Endodermal cell (in vitro differentiated cells): ENCODE measurements at regions not wholly inside any gene's neighbourhood (a gene's known extent, or its start where the extent isn't known, plus 50 kb on each side); places are given as distances from the start of the nearest gene placed in this dataset.
A peak's percentile ranks its signal among the peaks of the same experiment; 100 is the strongest.

ENCODE experiments used
- DNase-seq: peaks from one replicate; pipeline ENCODE4 v3.0.0-alpha.2; 2017
- H3K27ac ChIP-seq: 2 replicates; pipeline ENCODE4 v1.5.1; 2013; ENCODE audit warnings: mild to moderate bottlenecking, low read depth, low read length, moderate library complexity
- H3K27me3 ChIP-seq: 2 replicates; pipeline ENCODE4 v1.6.1; 2013; ENCODE audit warnings: mild to moderate bottlenecking, low read length, moderate library complexity; ENCODE audit not compliant: insufficient read depth, control insufficient read depth, poor library complexity, severe bottlenecking
- H3K36me3 ChIP-seq: 2 replicates; pipeline ENCODE4 v1.7.0; 2013; ENCODE audit warnings: mild to moderate bottlenecking, low read length, moderate library complexity; ENCODE audit not compliant: control insufficient read depth, insufficient read depth
- H3K4me1 ChIP-seq: one replicate; pipeline ENCODE4 v1.7.0; 2013; ENCODE audit warnings: low read length; ENCODE audit not compliant: control insufficient read depth, insufficient read depth
- H3K4me3 ChIP-seq: 2 replicates; pipeline ENCODE4 v1.5.1; 2013; ENCODE audit warnings: mild to moderate bottlenecking, low read length, moderate library complexity
- H3K9ac ChIP-seq: 2 replicates; pipeline ENCODE4 v1.6.1; 2013; ENCODE audit warnings: mild to moderate bottlenecking, low read length, moderate library complexity; ENCODE audit not compliant: poor library complexity, severe bottlenecking; ENCODE audit errors: extremely low read depth
- H3K9me3 ChIP-seq: 2 replicates; pipeline ENCODE4 v1.6.1; 2013; ENCODE audit warnings: mild to moderate bottlenecking, low read length, moderate library complexity; ENCODE audit not compliant: control insufficient read depth
- H3K27ac Mint-ChIP-seq: 2 replicates; pipeline ENCODE4 v1.8.0; 2020; ENCODE audit warnings: mixed read lengths
- H3K27me3 Mint-ChIP-seq: 2 replicates; pipeline ENCODE4 v1.8.0; 2021; ENCODE audit warnings: mild to moderate bottlenecking, mixed read lengths; ENCODE audit not compliant: insufficient read depth
- H3K36me3 Mint-ChIP-seq: 2 replicates; pipeline ENCODE4 v1.8.0; 2020; ENCODE audit warnings: low read depth, mixed read lengths
- H3K4me1 Mint-ChIP-seq: 2 replicates; pipeline ENCODE4 v1.8.0; 2020; ENCODE audit warnings: mixed read lengths
- H3K4me3 Mint-ChIP-seq: 2 replicates; pipeline ENCODE4 v1.8.0; 2020; ENCODE audit warnings: mild to moderate bottlenecking, moderate library complexity, mixed read lengths
- H3K9me3 Mint-ChIP-seq: 2 replicates; pipeline ENCODE4 v1.8.0; 2020; ENCODE audit warnings: mild to moderate bottlenecking, mixed read lengths
- CTCF ChIP-seq: fragments of 200-600 bp; sonication (generic); conservative IDR thresholded peaks from 2 replicates; pipeline ENCODE4 v1.5.0; 2021; ENCODE audit warnings: antibody characterized with exemption, mild to moderate bottlenecking
- WGBS, 2 experiments: methylation state at CpG; one replicate each; pipeline versions ENCODE4 v1.1.5 to v1.1.7; 2013; ENCODE audit warnings: missing lambda C conversion rate in 2 of 2, mixed read lengths in 1 of 2; ENCODE audit not compliant: insufficient coverage in 1 of 2, insufficient read length in 1 of 2; 5-methylcytosine and 5-hydroxymethylcytosine counted together

DNA sequence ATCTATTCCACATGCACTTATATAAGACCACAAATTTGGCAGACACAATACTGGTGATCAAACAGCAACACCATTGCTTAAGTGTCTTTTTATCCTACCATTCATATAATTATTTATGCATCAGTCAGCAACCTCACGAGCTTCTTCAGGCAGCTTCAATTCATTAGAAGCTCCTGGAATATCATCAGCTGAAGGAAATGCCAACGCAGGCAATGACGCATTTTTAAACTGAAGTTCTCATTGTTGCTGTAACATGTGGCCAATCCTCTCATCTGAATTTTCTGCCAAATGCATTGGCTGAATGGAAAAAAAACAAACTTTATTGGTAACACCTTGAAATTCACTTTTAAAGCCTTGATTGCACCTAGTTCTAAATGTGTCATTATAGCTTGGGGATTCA is 376.4 kb upstream of the RGMB start:
- peaks cover 34% of the 10 kb centered on the region for H3K36me3 Mint-ChIP-seq
- WGBS, 2 experiments: 95 to 97% methylated on average over 3 of the region's 3 CpGs

DNA sequence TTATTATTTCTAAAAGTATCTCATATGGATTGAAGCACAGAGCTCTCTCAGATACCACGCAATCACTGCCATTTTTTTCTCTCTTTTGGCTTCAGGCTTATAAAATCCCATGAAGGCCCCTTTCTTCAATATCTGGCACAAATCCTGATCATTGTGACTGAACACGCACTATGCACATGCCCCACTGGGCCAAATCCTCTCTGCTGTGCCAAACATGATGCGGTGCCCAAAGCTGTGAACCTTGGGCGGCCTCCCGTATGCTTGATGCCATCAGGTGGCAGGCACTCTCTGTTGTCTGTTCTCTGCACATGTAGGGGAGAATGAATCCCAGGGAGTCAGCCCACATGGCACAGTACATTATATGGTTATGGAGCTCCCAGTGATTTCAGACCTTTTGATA is 375.0 kb upstream of the RGMB start:
- H3K36me3 Mint-ChIP-seq: peaks cover 23% of the 10 kb centered on the region
- peaks cover 13% of the 10 kb centered on the region for H3K9me3 Mint-ChIP-seq
- Histone ChIP-seq H3K36me3 (peaks cover 26% of the 10 kb centered on the region), H3K4me1 (peaks cover 5% of the 10 kb centered on the region), H3K27ac (no peak overlapping the region), H3K27me3 (no peaks in the 10 kb centered on the region), H3K9me3 (peaks cover 5% of the 10 kb centered on the region), H3K9ac (no peak overlapping the region), H3K4me3 (no peak overlapping the region)
- 92 to 94% methylated on average over 4 to 5 of the region's 5 CpGs for WGBS, 2 experiments
- H3K27me3 Mint-ChIP-seq: no peaks in the 10 kb centered on the region
- TF ChIP-seq CTCF: no peak
- DNase-seq: no peak
- H3K4me3 Mint-ChIP-seq: no peak overlapping the region
- H3K27ac Mint-ChIP-seq: no peak overlapping the region
- peaks cover 3% of the 10 kb centered on the region for H3K4me1 Mint-ChIP-seq

More for the DNA sequence above, 376.4 kb upstream of the RGMB start:
- H3K9ac ChIP-seq: no peak overlapping the region
- peaks cover 31% of the 10 kb centered on the region for H3K36me3 ChIP-seq
- TF ChIP-seq CTCF: no peak
- H3K27me3 ChIP-seq: no peaks in the 10 kb centered on the region
- Mint-ChIP-seq H3K9me3 (peaks cover 13% of the 10 kb centered on the region), H3K27ac (no peak overlapping the region), H3K4me1 (peaks cover 2% of the 10 kb centered on the region), H3K4me3 (no peak overlapping the region), H3K27me3 (no peaks in the 10 kb centered on the region)
- no peak for DNase-seq
- H3K4me3 ChIP-seq: no peak overlapping the region
- H3K27ac ChIP-seq: no peak overlapping the region
- peaks cover 5% of the 10 kb centered on the region for H3K4me1 ChIP-seq
- H3K9me3 ChIP-seq: peaks cover 5% of the 10 kb centered on the region

DNA sequence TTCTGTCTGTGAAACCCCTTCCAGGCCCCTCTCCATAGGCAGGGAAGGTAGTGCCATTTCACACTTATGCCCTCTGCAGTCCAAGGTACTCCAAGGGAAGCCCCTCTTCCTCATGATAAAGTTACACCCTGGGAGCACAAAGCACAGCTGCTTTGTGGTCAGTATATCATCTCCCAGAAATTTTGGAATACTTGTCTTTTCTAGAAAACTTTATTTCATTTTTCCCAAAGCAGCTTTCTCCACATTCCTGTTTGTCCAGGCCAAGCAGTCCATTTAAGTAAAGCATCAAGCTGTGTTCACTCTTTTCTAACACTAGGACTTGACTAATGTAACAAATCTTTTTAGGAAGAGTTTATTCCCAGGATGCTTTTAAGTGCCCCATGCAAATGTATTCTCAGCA is 371.8 kb upstream of the RGMB start:
- peaks cover 24% of the 10 kb centered on the region for H3K36me3 ChIP-seq
- Mint-ChIP-seq H3K27ac (no peak overlapping the region), H3K4me1 (peaks cover 3% of the 10 kb centered on the region), H3K36me3 (peaks cover 16% of the 10 kb centered on the region), H3K9me3 (peaks cover 3% of the 10 kb centered on the region), H3K27me3 (no peaks in the 10 kb centered on the region), H3K4me3 (no peak overlapping the region)
- H3K4me1 ChIP-seq: peaks cover 5% of the 10 kb centered on the region
- H3K27me3 ChIP-seq: no peaks in the 10 kb centered on the region
- peak overlapping the region; percentile 21 for H3K9ac ChIP-seq
- peaks cover 4% of the 10 kb centered on the region for H3K9me3 ChIP-seq
- no peak for DNase-seq
- H3K4me3 ChIP-seq: no peak overlapping the region
- H3K27ac ChIP-seq: no peak overlapping the region
- no peak for TF ChIP-seq CTCF
